H1 (cell line): ENCODE measurements at regions not wholly inside any gene's neighbourhood (a gene's known extent, or its start where the extent isn't known, plus 50 kb on each side); places are given as distances from the start of the nearest gene placed in this dataset.
A peak's percentile ranks its signal among the peaks of the same experiment; 100 is the strongest.

Experiments
- CTCF ChIA-PET: fragments of 300-600 bp; sonication (Branson Sonifier 250); formaldehyde crosslinking; loops from one replicate; lab custom pipeline; 2021; ENCODE audit not compliant: partially characterized antibody; lab: Charles Lee
- POLR2A ChIA-PET: fragments of 300-600 bp; sonication (Branson Sonifier 250); formaldehyde crosslinking; loops from one replicate; lab custom pipeline; 2021; ENCODE audit warnings: inconsistent platforms; ENCODE audit not compliant: partially characterized antibody; lab: Charles Lee
- DNase-seq, 2 experiments: peaks; one replicate each; pipeline versions ENCODE4 v3.0.0 to v3.0.0-alpha.2; 2010 to 2022; ENCODE audit warnings: low spot score in 2 of 2, low read depth in 1 of 2, mixed read lengths in 1 of 2
- FAIRE-seq: peaks from 2 replicates; lab custom pipeline; 2011; peaks lifted over from hg19 to GRCh38; lab: Jason Lieb, UNC
- H2AFZ ChIP-seq: 2 replicates; pipeline ENCODE4 v1.8.1; 2012; ENCODE audit warnings: low read length, inconsistent platforms
- H2AK5ac ChIP-seq: 2 replicates; pipeline ENCODE4 v1.6.1; 2013; ENCODE audit warnings: low read depth, low read length
- H2BK120ac ChIP-seq: replicated peaks from 2 replicates; pipeline ENCODE3; 2013; ENCODE audit warnings: low read depth, low read length, inconsistent platforms
- H2BK12ac ChIP-seq: 2 replicates; pipeline ENCODE4 v1.6.1; 2013; ENCODE audit warnings: low read depth, low read length
- H2BK15ac ChIP-seq: 2 replicates; pipeline ENCODE4 v1.6.1; 2013; ENCODE audit warnings: low read length
- H2BK20ac ChIP-seq: 2 replicates; pipeline ENCODE4 v1.6.1; 2013; ENCODE audit warnings: low read length
- H2BK5ac ChIP-seq: 2 replicates; pipeline ENCODE4 v1.6.1; 2013; ENCODE audit warnings: low read depth, low read length
- H3K14ac ChIP-seq: 2 replicates; pipeline ENCODE4 v1.6.1; 2013; ENCODE audit warnings: inconsistent platforms; ENCODE audit not compliant: insufficient read length
- H3K18ac ChIP-seq: 2 replicates; pipeline ENCODE4 v1.6.1; 2013; ENCODE audit warnings: low read length; ENCODE audit errors: extremely low read depth
- H3K23ac ChIP-seq: 2 replicates; pipeline ENCODE4 v1.6.1; 2013; ENCODE audit warnings: inconsistent platforms; ENCODE audit not compliant: insufficient read length
- H3K23me2 ChIP-seq: 2 replicates; pipeline ENCODE4 v1.6.1; 2013; ENCODE audit warnings: low read depth, low read length
- H3K27ac ChIP-seq: 2 replicates; pipeline ENCODE4 v1.6.1; 2011; ENCODE audit warnings: low read depth, low read length, inconsistent platforms
- H3K27me3 ChIP-seq, 4 experiments: replicated peaks in 1 of 4; 1 replicate in 1 of 4; 2 replicates in 3 of 4; pipeline versions ENCODE4 v1.6.1 to v1.8.1; 2011 to 2013; ENCODE audit warnings: low read length in 3 of 4, mild to moderate bottlenecking in 3 of 4, inconsistent platforms in 2 of 4, mixed read lengths in 2 of 4, moderate library complexity in 1 of 4; ENCODE audit not compliant: control insufficient read depth in 3 of 4, insufficient read depth in 3 of 4; ENCODE audit errors: extremely low read depth in 1 of 4
- H3K36me3 ChIP-seq, 4 experiments: 2 replicates each; pipeline versions ENCODE4 v1.6.1 to v1.8.1; 2011 to 2013; ENCODE audit warnings: mild to moderate bottlenecking in 4 of 4, low read length in 3 of 4, moderate library complexity in 2 of 4, control low read depth in 1 of 4, inconsistent platforms in 1 of 4; ENCODE audit not compliant: insufficient read depth in 4 of 4, control insufficient read depth in 2 of 4
- H3K4ac ChIP-seq: replicated peaks from 2 replicates; pipeline ENCODE3; 2013; ENCODE audit warnings: low read length, low read depth, mixed read lengths, inconsistent platforms; ENCODE audit not compliant: insufficient read length
- H3K4me1 ChIP-seq, 4 experiments: replicated peaks in 1 of 4; 1 replicate in 1 of 4; 2 replicates in 3 of 4; pipeline versions ENCODE4 v1.6.1 to v1.8.1; 2011 to 2013; ENCODE audit warnings: low read length in 3 of 4, inconsistent platforms in 2 of 4, mixed read lengths in 1 of 4; ENCODE audit not compliant: insufficient read depth in 4 of 4, control insufficient read depth in 3 of 4
- H3K4me2 ChIP-seq, 2 experiments: 2 replicates each; pipeline versions ENCODE4 v1.6.1 to v1.8.1; 2011 to 2013; ENCODE audit warnings: low read depth in 2 of 2, low read length in 2 of 2, control low read depth in 1 of 2, inconsistent platforms in 1 of 2, mild to moderate bottlenecking in 1 of 2; ENCODE audit not compliant: insufficient read depth in 1 of 2
- H3K4me3 ChIP-seq, 4 experiments: fragments of 200-600, 300-600 bp in 1 of 4; sonication (generic), shearing (Covaris generic), sonication (Bioruptor Twin) in 1 of 4; 2 replicates each; pipeline versions ENCODE4 v1.5.1 to v1.8.1; 2011 to 2016; ENCODE audit warnings: low read length in 4 of 4, low read depth in 3 of 4, control low read depth in 2 of 4, inconsistent platforms in 2 of 4, mild to moderate bottlenecking in 2 of 4, mixed read lengths in 1 of 4, moderate library complexity in 1 of 4; ENCODE audit not compliant: insufficient read depth in 2 of 4; ENCODE audit errors: extremely low read depth in 1 of 4
- H3K56ac ChIP-seq: replicated peaks from 2 replicates; pipeline ENCODE3; 2013; ENCODE audit warnings: low read depth, mild to moderate bottlenecking, mixed read lengths, low read length, inconsistent platforms; ENCODE audit not compliant: insufficient read length
- H3K79me1 ChIP-seq: 2 replicates; pipeline ENCODE4 v1.6.1; 2013; ENCODE audit warnings: low read depth, low read length, control low read depth
- H3K79me2 ChIP-seq, 2 experiments: 2 replicates each; pipeline versions ENCODE4 v1.6.1 to v1.8.1; 2012 to 2013; ENCODE audit warnings: low read length in 2 of 2, mild to moderate bottlenecking in 2 of 2, inconsistent platforms in 1 of 2; ENCODE audit not compliant: insufficient read depth in 2 of 2, control insufficient read depth in 1 of 2
- H3K9ac ChIP-seq, 4 experiments: replicated peaks in 1 of 4; 1 replicate in 1 of 4; 2 replicates in 3 of 4; pipeline versions ENCODE4 v1.6.1 to v1.8.1; 2011 to 2013; ENCODE audit warnings: low read depth in 3 of 4, low read length in 3 of 4, control low read depth in 2 of 4, mild to moderate bottlenecking in 2 of 4, moderate library complexity in 2 of 4, inconsistent platforms in 1 of 4; ENCODE audit errors: extremely low read depth in 1 of 4
- H3K9me3 ChIP-seq, 2 experiments: 2 replicates each; pipeline versions ENCODE4 v1.6.1 to v1.8.1; 2012 to 2013; ENCODE audit warnings: mild to moderate bottlenecking in 2 of 2, moderate library complexity in 2 of 2, control low read depth in 1 of 2, inconsistent platforms in 1 of 2, low read depth in 1 of 2, low read length in 1 of 2, mixed read lengths in 1 of 2; ENCODE audit not compliant: insufficient read depth in 2 of 2
- H4K20me1 ChIP-seq, 2 experiments: replicated peaks in 1 of 2; 2 replicates each; pipeline versions ENCODE3 to v1.8.1; 2011 to 2013; ENCODE audit warnings: inconsistent platforms in 2 of 2, low read length in 2 of 2, mild to moderate bottlenecking in 1 of 2; ENCODE audit not compliant: insufficient read depth in 2 of 2, control insufficient read depth in 1 of 2
- H4K5ac ChIP-seq: 2 replicates; pipeline ENCODE4 v1.6.1; 2013; ENCODE audit warnings: low read length, low read depth, mixed read lengths, inconsistent platforms; ENCODE audit not compliant: insufficient read length
- H4K8ac ChIP-seq: 2 replicates; pipeline ENCODE4 v1.8.0; 2013; ENCODE audit warnings: mild to moderate bottlenecking, moderate library complexity, low read length, inconsistent platforms; ENCODE audit not compliant: insufficient read depth; ENCODE audit errors: extremely low read depth
- H4K91ac ChIP-seq: replicated peaks from 2 replicates; pipeline ENCODE3; 2013; ENCODE audit warnings: low read length, mixed read lengths, inconsistent platforms; ENCODE audit not compliant: insufficient read length
- BACH1 ChIP-seq: IDR thresholded peaks from 2 replicates; pipeline ENCODE4 v1.6.1; 2012; ENCODE audit warnings: low read length, improper control_type of control experiment
- CHD1 ChIP-seq: IDR thresholded peaks from 2 replicates; pipeline ENCODE4 v1.6.1; 2012; ENCODE audit warnings: low read depth, low read length, improper control_type of control experiment
- GTF2F1 ChIP-seq: IDR thresholded peaks from 2 replicates; pipeline ENCODE4 v1.6.1; 2012; ENCODE audit warnings: low read depth, low read length, improper control_type of control experiment, borderline replicate concordance
- HDAC2 ChIP-seq, 2 experiments: fragments of 300-600 bp in 1 of 2; sonication (generic) in 1 of 2; IDR thresholded peaks; 2 replicates each; pipeline ENCODE4 v1.6.1; 2011 to 2012; ENCODE audit warnings: low read depth in 2 of 2, low read length in 2 of 2, mild to moderate bottlenecking in 2 of 2, moderate library complexity in 2 of 2, borderline replicate concordance in 1 of 2, inconsistent platforms in 1 of 2
- JUN ChIP-seq: IDR thresholded peaks from 2 replicates; pipeline ENCODE4 v1.6.1; 2011; ENCODE audit warnings: low read depth, mild to moderate bottlenecking, improper control_type of control experiment, low read length
- NANOG ChIP-seq: IDR thresholded peaks from 2 replicates; pipeline ENCODE4 v1.6.1; 2011; ENCODE audit warnings: low read length, low read depth, mild to moderate bottlenecking, inconsistent platforms; ENCODE audit not compliant: insufficient read depth, poor library complexity, severe bottlenecking
- SP1 ChIP-seq: IDR thresholded peaks from 2 replicates; pipeline ENCODE4 v1.6.1; 2011; ENCODE audit warnings: low read depth, low read length
- SRF ChIP-seq: IDR thresholded peaks from 2 replicates; pipeline ENCODE4 v1.6.1; 2011; ENCODE audit warnings: mild to moderate bottlenecking, low read depth, low read length, moderate library complexity
- TAF7 ChIP-seq: optimal IDR thresholded peaks from 2 replicates; pipeline ENCODE3; 2011; ENCODE audit warnings: low read depth, mild to moderate bottlenecking, inconsistent platforms, low read length, moderate library complexity, borderline replicate concordance
- TCF12 ChIP-seq: IDR thresholded peaks from 2 replicates; pipeline ENCODE4 v1.6.1; 2011; ENCODE audit warnings: low read depth, mild to moderate bottlenecking, low read length
- WGBS, 2 experiments: shearing (Covaris generic) in 1 of 2; methylation state at CpG; one replicate each; pipeline versions ENCODE4 v1.1.6 to v1.1.7; 2013 to 2015; ENCODE audit warnings: low lambda C conversion rate in 2 of 2, mixed read lengths in 2 of 2, inconsistent platforms in 1 of 2, low coverage in 1 of 2, missing lambda C conversion rate in 1 of 2; ENCODE audit not compliant: insufficient replicate concordance in 2 of 2, insufficient coverage in 1 of 2, insufficient read length in 1 of 2; ENCODE audit errors: extremely low coverage in 1 of 2, missing lambda C conversion rate in 1 of 2; 5-methylcytosine and 5-hydroxymethylcytosine counted together
- TF ChIP-seq, protein P1 (sequence below): IDR thresholded peaks from 2 replicates; pipeline ENCODE4 v1.6.1; 2012; ENCODE audit warnings: low read length, inconsistent platforms

DNA sequence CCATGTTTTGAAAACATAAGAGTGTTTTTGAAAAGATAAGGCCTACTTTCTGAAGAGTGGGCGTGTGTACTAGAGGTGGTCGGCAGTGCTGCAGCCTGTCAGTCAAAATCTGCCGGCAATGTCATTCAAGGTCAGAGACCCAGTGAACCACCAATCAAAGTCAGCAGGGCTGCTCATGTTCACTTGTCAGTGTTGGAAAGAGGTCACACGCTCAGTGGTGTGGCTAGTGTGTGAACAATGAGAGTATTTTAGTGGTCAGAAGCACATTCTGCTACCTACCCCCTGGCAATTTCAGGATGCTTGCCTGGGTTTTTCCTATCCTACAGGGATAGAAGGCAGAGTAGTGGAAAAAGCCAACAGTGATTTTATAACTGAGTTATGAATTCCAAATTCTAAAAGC lies 278.5 kb upstream of the ONECUT1 start:
- Histone ChIP-seq H3K4me3 (no peak overlapping the region), H2AFZ (no peak overlapping the region), H3K4me1 (no peaks in the 10 kb centered on the region), H2BK5ac (no peak overlapping the region; the same call in 1 of the 2 replicates), H3K79me2 (no peaks in the 10 kb centered on the region), H3K56ac (no peak overlapping the region), H3K79me1 (no peaks in the 10 kb centered on the region), H4K8ac (0 out of 2 replicates have a peak overlapping the region, but pooled peaks have one; percentile 9)
- DNase-seq, result no peak
- TF ChIP-seq, protein P1, sequence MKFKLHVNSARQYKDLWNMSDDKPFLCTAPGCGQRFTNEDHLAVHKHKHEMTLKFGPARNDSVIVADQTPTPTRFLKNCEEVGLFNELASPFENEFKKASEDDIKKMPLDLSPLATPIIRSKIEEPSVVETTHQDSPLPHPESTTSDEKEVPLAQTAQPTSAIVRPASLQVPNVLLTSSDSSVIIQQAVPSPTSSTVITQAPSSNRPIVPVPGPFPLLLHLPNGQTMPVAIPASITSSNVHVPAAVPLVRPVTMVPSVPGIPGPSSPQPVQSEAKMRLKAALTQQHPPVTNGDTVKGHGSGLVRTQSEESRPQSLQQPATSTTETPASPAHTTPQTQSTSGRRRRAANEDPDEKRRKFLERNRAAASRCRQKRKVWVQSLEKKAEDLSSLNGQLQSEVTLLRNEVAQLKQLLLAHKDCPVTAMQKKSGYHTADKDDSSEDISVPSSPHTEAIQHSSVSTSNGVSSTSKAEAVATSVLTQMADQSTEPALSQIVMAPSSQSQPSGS, result no peak
- TF ChIP-seq HDAC2 (IDR thresholded peaks at IDR 0.05; ENCODE audit: borderline replicate concordance in 1 of 2, low read depth in 2 of 2, low read length in 2 of 2) (no peak), SRF (no peak), TCF12 (no peak), JUN (no peak), CHD1 (no peak), BACH1 (no peak), GTF2F1 (no peak), SP1 (no peak), TAF7 (no peak), NANOG (no peak)
- TF ChIP-seq, all 59 proteins: peak for 0
- H3K9ac ChIP-seq, result no peak overlapping the region
- no peaks in the 10 kb centered on the region for H3K9me3 ChIP-seq
- no peak overlapping the region for H2BK120ac ChIP-seq
- H3K36me3 ChIP-seq, result no peaks in the 10 kb centered on the region
- H2BK15ac ChIP-seq, result no peak overlapping the region
- H3K14ac ChIP-seq, result no peak overlapping the region
- H3K4me2 ChIP-seq, result no peak overlapping the region
- H4K5ac ChIP-seq, result no peak overlapping the region
- 96% methylated on average over 4 of the region's 4 CpGs; no CpG with 5 or more reads in 1 of the 2 experiments for WGBS, 2 experiments
- H2BK20ac ChIP-seq, result no peak overlapping the region
- CTCF ChIA-PET, result interaction anchor here (0.8 to 0.9 kb wide), 2 partner anchors 79 to 237 kb away, joined by 3 read pairs; no protein-coding TSS in a partner anchor
- no peak overlapping the region for H2AK5ac ChIP-seq
- no peak overlapping the region for H4K91ac ChIP-seq
- H3K27me3 ChIP-seq, result no peaks in the 10 kb centered on the region
- no peaks in the 10 kb centered on the region for H3K23me2 ChIP-seq
- H2BK12ac ChIP-seq, result no peak overlapping the region
- H3K18ac ChIP-seq, result peak overlapping the region; percentile 38; the same call in 1 of the 2 replicates
- no peak overlapping the region for H3K4ac ChIP-seq
- H3K23ac ChIP-seq, result no peak overlapping the region
- no peak overlapping the region for H3K27ac ChIP-seq
- FAIRE-seq, result no peak
- peaks cover 0 to 3% of the 10 kb centered on the region in 2 experiments for H4K20me1 ChIP-seq
- POLR2A ChIA-PET, result no interaction called here
